ENCODE measurements at regions not wholly inside any gene's neighbourhood (a gene's known extent, or its start where the extent isn't known, plus 50 kb on each side); places are given as distances from the start of the nearest gene placed in this dataset.

DNA sequence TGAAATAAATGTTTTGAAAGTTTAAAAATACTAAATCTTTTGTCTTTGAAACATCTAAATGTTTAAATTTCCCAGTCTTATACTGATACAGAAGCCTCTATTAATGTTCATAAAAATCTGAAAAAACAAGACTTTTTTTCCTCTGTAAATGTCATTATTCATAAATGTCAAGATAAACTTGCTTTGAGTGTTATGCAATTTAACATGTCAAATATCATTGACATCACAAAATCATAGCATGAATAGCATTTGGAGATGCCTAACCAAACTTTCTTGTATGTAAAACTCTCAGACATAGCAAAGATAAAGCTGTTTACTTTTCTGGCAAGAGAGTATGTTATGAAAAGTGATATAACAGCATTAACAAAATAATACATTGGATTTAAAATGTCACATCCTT is 128.0 kb upstream of the CDH19 start:
- H3K36me3 Mint-ChIP-seq: no peaks in the 10 kb centered on the region
- H3K9me3 Mint-ChIP-seq: peaks cover 4 to 6% of the 10 kb centered on the region in 2 donors
- H3K4me3 Mint-ChIP-seq: no peak overlapping the region
- H3K27ac Mint-ChIP-seq: no peak overlapping the region
- no peak for DNase-seq
- no peaks in the 10 kb centered on the region for H3K4me1 Mint-ChIP-seq
- no peaks in the 10 kb centered on the region for H3K27me3 Mint-ChIP-seq
- no peak for ATAC-seq (replicated peaks)

DNA sequence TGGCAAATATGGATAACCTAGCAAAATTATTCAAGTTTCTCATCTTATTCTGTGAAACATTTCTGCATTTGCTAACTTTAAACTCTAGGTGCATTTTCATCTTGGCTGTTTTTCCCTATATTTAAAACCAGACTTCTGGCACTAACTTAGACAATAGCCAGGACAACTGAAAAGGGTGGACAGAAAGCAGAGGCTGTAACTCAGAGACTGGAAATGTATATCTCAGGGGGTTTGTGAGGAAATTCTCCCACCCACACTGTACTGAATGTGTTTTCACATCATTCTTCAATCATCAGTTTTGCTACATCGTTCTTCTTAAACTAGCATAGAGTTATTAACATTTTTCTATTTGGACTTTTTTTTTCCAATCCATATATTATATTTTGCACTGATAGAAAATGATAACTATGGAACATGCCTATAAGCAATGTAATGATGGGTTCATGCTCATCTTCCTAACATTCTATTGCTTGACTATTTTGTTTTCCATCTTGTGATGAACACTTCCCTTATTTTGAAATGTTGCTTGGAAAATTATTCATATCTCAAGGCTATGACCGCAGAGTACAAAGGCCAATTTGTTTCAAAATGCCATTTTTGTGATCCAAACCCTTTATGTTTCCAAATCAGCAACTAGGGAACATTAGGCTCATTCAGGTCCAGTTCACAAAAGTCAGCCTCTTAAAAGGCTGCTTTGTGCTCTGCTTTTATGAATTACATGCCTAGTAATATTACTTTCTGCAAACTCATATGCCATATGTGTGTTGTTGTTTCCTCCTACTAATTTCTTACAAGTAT is 125.8 kb upstream of the CDH19 start:
- H3K27me3 Mint-ChIP-seq: no peaks in the 10 kb centered on the region
- no peaks in the 10 kb centered on the region for H3K4me1 Mint-ChIP-seq

DNA sequence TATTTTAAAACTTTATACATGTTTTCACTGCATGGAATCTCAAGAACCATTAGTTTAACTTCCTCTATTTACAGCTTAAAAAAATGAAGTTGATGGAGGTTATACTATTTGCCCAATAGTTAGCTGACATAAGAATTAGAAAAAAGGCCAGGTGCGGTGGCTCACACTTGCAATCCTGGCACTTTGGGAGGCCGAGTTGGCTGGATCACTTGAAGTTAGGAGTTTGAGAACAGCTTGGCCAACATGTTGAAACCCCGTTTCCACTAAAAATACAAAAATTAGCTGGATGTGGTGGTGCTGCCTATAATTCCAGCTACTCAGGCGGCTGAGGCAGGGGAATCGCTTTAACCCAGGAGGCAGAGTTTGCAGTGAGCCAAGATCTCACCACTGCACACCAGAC is 125.1 kb upstream of the CDH19 start:
- H3K36me3 Mint-ChIP-seq: no peaks in the 10 kb centered on the region
- DNase-seq: no peak
- H3K27ac Mint-ChIP-seq: no peak overlapping the region
- no peak for ATAC-seq (replicated peaks)
- H3K27me3 Mint-ChIP-seq: no peaks in the 10 kb centered on the region
- H3K9me3 Mint-ChIP-seq: no peaks in the 10 kb centered on the region
- H3K4me1 Mint-ChIP-seq: no peaks in the 10 kb centered on the region
- no peak overlapping the region for H3K4me3 Mint-ChIP-seq

More for the DNA sequence above, 125.8 kb upstream of the CDH19 start:
- no peak for ATAC-seq (replicated peaks)
- no peak overlapping the region for H3K4me3 Mint-ChIP-seq
- DNase-seq: no peak
- no peaks in the 10 kb centered on the region for H3K9me3 Mint-ChIP-seq
- H3K36me3 Mint-ChIP-seq: no peaks in the 10 kb centered on the region
- no peak overlapping the region for H3K27ac Mint-ChIP-seq

- Mint-ChIP-seq H3K4me1 (no peaks in the 10 kb centered on the region), H3K9me3 (no peaks in the 10 kb centered on the region), H3K27ac (no peak overlapping the region), H3K27me3 (no peaks in the 10 kb centered on the region), H3K4me3 (no peak overlapping the region), H3K36me3 (no peaks in the 10 kb centered on the region)
- no peak for DNase-seq
- no peak for ATAC-seq (replicated peaks)
Measured at GRCh38 chr18:66727991-66728390, 124.1 kb upstream of the CDH19 start.

GRCh38 chr18:66724664-66725356 is 120.9 kb upstream of the CDH19 start:
- Mint-ChIP-seq H3K36me3 (no peaks in the 10 kb centered on the region), H3K4me1 (no peaks in the 10 kb centered on the region), H3K27ac (no peak overlapping the region), H3K9me3 (no peaks in the 10 kb centered on the region), H3K27me3 (no peaks in the 10 kb centered on the region), H3K4me3 (no peak overlapping the region)
- DNase-seq (no peak), ATAC-seq (replicated peaks) (no peak)

- Mint-ChIP-seq H3K36me3 (no peaks in the 10 kb centered on the region), H3K4me3 (no peak overlapping the region), H3K4me1 (no peaks in the 10 kb centered on the region), H3K9me3 (peaks cover 0 to 1% of the 10 kb centered on the region in 2 donors), H3K27ac (no peak overlapping the region), H3K27me3 (no peaks in the 10 kb centered on the region)
- DNase-seq (no peak), ATAC-seq (replicated peaks) (no peak)
Measured at GRCh38 chr18:66722671-66723070, 118.8 kb upstream of the CDH19 start.

DNA sequence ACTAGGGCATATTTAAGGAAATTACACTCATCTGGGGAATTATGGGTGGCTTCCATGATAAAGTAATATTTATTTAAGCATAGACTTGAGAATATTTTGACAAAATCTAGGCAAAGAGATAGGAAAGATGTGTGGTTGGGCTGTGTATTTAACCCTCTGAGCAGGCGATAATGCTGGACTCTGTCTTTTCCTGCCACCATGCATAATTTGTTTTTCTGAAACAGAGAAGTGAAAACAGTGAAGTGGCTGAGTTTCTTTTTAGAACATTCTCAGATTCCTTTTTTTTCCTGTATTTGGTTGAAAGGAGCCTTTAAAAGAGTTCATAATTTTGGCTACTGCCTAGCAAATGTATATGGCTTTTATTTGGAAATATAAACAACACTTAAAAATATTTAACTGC is 104.8 kb upstream of the CDH19 start:
- no peaks in the 10 kb centered on the region for H3K36me3 Mint-ChIP-seq
- H3K4me3 Mint-ChIP-seq: no peak overlapping the region
- no peak overlapping the region for H3K27ac Mint-ChIP-seq
- no peaks in the 10 kb centered on the region for H3K4me1 Mint-ChIP-seq
- DNase-seq: no peak
- H3K27me3 Mint-ChIP-seq: no peaks in the 10 kb centered on the region
- no peaks in the 10 kb centered on the region for H3K9me3 Mint-ChIP-seq
- no peak for ATAC-seq (replicated peaks)

GRCh38 chr18:66707473-66707872 is 103.6 kb upstream of the CDH19 start:
- no peaks in the 10 kb centered on the region for H3K36me3 Mint-ChIP-seq
- H3K4me1 Mint-ChIP-seq: no peaks in the 10 kb centered on the region
- DNase-seq (no peak), ATAC-seq (replicated peaks) (no peak)
- H3K27ac Mint-ChIP-seq: no peak overlapping the region
- no peaks in the 10 kb centered on the region for H3K9me3 Mint-ChIP-seq
- H3K27me3 Mint-ChIP-seq: no peaks in the 10 kb centered on the region
- no peak overlapping the region for H3K4me3 Mint-ChIP-seq

GRCh38 chr18:66695281-66695680 is 91.4 kb upstream of the CDH19 start:
- DNase-seq (no peak), ATAC-seq (replicated peaks) (no peak)
- H3K9me3 Mint-ChIP-seq: peaks cover 2 to 4% of the 10 kb centered on the region in 2 donors
- no peaks in the 10 kb centered on the region for H3K36me3 Mint-ChIP-seq
- no peaks in the 10 kb centered on the region for H3K27me3 Mint-ChIP-seq
- no peak overlapping the region for H3K4me3 Mint-ChIP-seq
- H3K27ac Mint-ChIP-seq: no peak overlapping the region
- H3K4me1 Mint-ChIP-seq: no peaks in the 10 kb centered on the region

DNA sequence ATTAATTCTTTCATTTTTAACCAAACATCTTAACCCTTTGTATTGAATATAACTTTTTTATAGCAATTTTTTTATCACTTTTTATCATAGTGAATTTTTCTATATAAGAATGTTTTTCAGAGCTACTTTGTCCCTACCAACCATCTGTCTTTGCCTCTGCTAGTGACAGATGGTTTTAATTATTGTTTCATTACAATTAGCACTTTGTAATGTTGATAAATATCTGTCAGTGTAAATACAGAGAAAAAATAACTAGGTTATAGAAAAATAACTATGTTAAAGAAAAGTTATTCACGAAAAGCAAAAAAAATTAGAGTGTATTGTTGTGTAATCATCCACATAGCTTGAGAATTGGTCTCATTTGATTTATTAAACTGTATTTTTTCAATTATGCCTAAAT is 91.0 kb upstream of the CDH19 start:
- Mint-ChIP-seq H3K27ac (no peak overlapping the region), H3K9me3 (peaks cover 2 to 4% of the 10 kb centered on the region in 2 donors), H3K4me1 (no peaks in the 10 kb centered on the region), H3K4me3 (no peak overlapping the region), H3K36me3 (no peaks in the 10 kb centered on the region), H3K27me3 (no peaks in the 10 kb centered on the region)
- DNase-seq (no peak), ATAC-seq (replicated peaks) (no peak)

- Mint-ChIP-seq H3K9me3 (peaks cover 8 to 15% of the 10 kb centered on the region in 2 donors), H3K27me3 (no peaks in the 10 kb centered on the region), H3K36me3 (no peaks in the 10 kb centered on the region), H3K4me1 (no peaks in the 10 kb centered on the region), H3K27ac (no peak overlapping the region), H3K4me3 (no peak overlapping the region)
- ATAC-seq (replicated peaks) (no peak), DNase-seq (no peak)
Measured at GRCh38 chr18:66687635-66688034, 83.7 kb upstream of the CDH19 start.

DNA sequence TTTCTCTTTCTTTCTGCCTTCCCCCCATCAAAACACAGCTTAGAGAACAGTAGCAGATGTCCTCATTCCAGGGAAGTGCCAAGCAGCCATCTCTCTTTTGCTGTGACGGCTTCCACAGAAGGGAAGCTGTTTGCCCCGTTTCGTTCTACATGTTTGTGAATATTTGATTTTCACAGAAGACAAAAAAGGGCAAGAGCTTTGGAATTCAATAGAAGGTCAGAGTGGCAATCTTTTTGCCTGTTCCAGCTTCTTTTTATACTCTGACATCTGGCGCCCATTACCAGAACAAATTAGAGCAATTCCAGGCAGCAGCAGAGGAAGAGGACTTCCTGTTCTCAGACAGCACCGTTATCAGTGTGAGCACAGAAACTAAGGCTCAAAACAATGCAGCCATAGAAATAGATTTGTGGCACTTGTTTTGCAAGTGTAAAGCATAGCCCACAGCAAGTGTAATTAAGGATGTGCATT is 79.0 kb upstream of the CDH19 start:
- H3K36me3 Mint-ChIP-seq: no peaks in the 10 kb centered on the region
- H3K9me3 Mint-ChIP-seq: peaks cover 9 to 15% of the 10 kb centered on the region in 2 donors
- H3K27ac Mint-ChIP-seq: no peak overlapping the region
- H3K4me1 Mint-ChIP-seq: no peaks in the 10 kb centered on the region
- no peaks in the 10 kb centered on the region for H3K27me3 Mint-ChIP-seq
- no peak for ATAC-seq (replicated peaks)
- DNase-seq: no peak
- no peak overlapping the region for H3K4me3 Mint-ChIP-seq

DNA sequence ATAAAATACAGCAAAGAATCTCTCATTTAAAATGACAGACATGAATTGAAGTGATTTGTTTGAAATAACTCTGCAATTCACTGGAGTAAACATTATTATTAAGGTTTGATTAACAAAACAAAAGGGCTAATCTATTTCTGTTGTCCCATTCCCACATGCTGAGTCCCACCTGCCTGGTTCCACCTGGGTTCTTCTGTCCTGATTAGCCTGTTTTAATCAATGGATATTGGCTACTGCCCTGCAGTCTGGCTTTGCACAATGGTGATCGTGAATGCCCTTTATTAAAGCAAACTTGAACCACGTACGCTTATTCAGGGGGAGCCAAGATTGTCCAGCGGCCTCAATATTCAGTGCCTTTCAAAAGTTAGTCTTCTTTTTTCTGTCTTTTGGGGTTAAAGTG is 72.8 kb upstream of the CDH19 start:
- ATAC-seq (replicated peaks) (no peak), DNase-seq (no peak)
- Mint-ChIP-seq H3K27ac (no peak overlapping the region), H3K9me3 (peaks cover 4 to 6% of the 10 kb centered on the region in 2 donors), H3K4me3 (no peak overlapping the region), H3K27me3 (no peaks in the 10 kb centered on the region), H3K4me1 (no peaks in the 10 kb centered on the region), H3K36me3 (no peaks in the 10 kb centered on the region)

- no peaks in the 10 kb centered on the region for H3K36me3 Mint-ChIP-seq
- H3K27me3 Mint-ChIP-seq: no peaks in the 10 kb centered on the region
- DNase-seq (no peak), ATAC-seq (replicated peaks) (no peak)
- peaks cover 0 to 6% of the 10 kb centered on the region in 2 donors for H3K9me3 Mint-ChIP-seq
- H3K4me1 Mint-ChIP-seq: no peaks in the 10 kb centered on the region
- H3K27ac Mint-ChIP-seq: no peak overlapping the region
- no peak overlapping the region for H3K4me3 Mint-ChIP-seq
Measured at GRCh38 chr18:66674286-66674685, 70.4 kb upstream of the CDH19 start.

GRCh38 chr18:66668706-66669105 is 64.8 kb upstream of the CDH19 start:
- Mint-ChIP-seq H3K4me1 (no peaks in the 10 kb centered on the region), H3K27ac (no peak overlapping the region), H3K27me3 (no peaks in the 10 kb centered on the region)

More at GRCh38 chr18:66668706-66669105, 64.8 kb upstream of the CDH19 start:
- no peaks in the 10 kb centered on the region for H3K36me3 Mint-ChIP-seq
- H3K4me3 Mint-ChIP-seq: no peak overlapping the region
- DNase-seq (no peak), ATAC-seq (replicated peaks) (no peak)
- no peaks in the 10 kb centered on the region for H3K9me3 Mint-ChIP-seq

Measured in stimulated activated naive B cell treated with anti-CD40 and anti-IgM and Interleukin-4, amounts not matched to agents 10 μg/mL and 1 μg/mL and 100 μg/mL, for 72 hours (primary cell).